Natural killer cell (primary cell): ENCODE measurements at regions not wholly inside any gene's neighbourhood (a gene's known extent, or its start where the extent isn't known, plus 50 kb on each side); places are given as distances from the start of the nearest gene placed in this dataset.

Experiments used
- ATAC-seq, 3 donors: fragments of 150-1000 bp in 2 of 3; fragments of 200-7000 bp in 1 of 3; cut with Tn5 transposase; 1 replicate in 1 of 3; 2 replicates in 2 of 3; pipeline ENCODE4 v1.10.0; 2021; ENCODE audit warnings: mild to moderate bottlenecking in 2 of 3, moderate library complexity in 2 of 3
- DNase-seq, 2 donors: peaks; one replicate each; pipeline versions ENCODE4 v3.0.0 to v3.0.0-alpha.2; 2013 to 2021; ENCODE audit warnings: mixed read lengths in 1 of 2
- H3K27ac ChIP-seq: one replicate; pipeline ENCODE4 v1.5.1; 2013; ENCODE audit warnings: mild to moderate bottlenecking, low read length
- H3K27me3 ChIP-seq: one replicate; pipeline ENCODE4 v1.6.1; 2013; ENCODE audit warnings: low read length; ENCODE audit not compliant: control insufficient read depth, insufficient read depth
- H3K36me3 ChIP-seq: one replicate; pipeline ENCODE4 v1.6.1; 2013; ENCODE audit warnings: low read length; ENCODE audit not compliant: control insufficient read depth, insufficient read depth
- H3K4me1 ChIP-seq: one replicate; pipeline ENCODE4 v1.6.1; 2013; ENCODE audit warnings: low read length; ENCODE audit not compliant: control insufficient read depth, insufficient read depth
- H3K4me3 ChIP-seq: one replicate; pipeline ENCODE4 v1.5.1; 2013; ENCODE audit warnings: low read length
- H3K9me3 ChIP-seq: one replicate; pipeline ENCODE4 v1.6.1; 2013; ENCODE audit warnings: low read length; ENCODE audit not compliant: control insufficient read depth, insufficient read depth
- H3K27ac Mint-ChIP-seq, 2 donors: one replicate each; pipeline ENCODE4 v1.8.0; 2022; ENCODE audit warnings: mild to moderate bottlenecking in 2 of 2, mixed read lengths in 2 of 2, moderate library complexity in 1 of 2
- H3K27me3 Mint-ChIP-seq, 2 donors: one replicate each; pipeline ENCODE4 v1.8.0; 2022; ENCODE audit warnings: low read depth in 2 of 2, mixed read lengths in 2 of 2
- H3K36me3 Mint-ChIP-seq: one replicate; pipeline ENCODE4 v1.8.0; 2022; ENCODE audit warnings: mixed read lengths
- H3K4me1 Mint-ChIP-seq, 2 donors: one replicate each; pipeline ENCODE4 v1.8.0; 2022; ENCODE audit warnings: mixed read lengths in 2 of 2
- H3K4me3 Mint-ChIP-seq: one replicate; pipeline ENCODE4 v1.8.0; 2022; ENCODE audit warnings: mild to moderate bottlenecking, moderate library complexity, mixed read lengths
- H3K9me3 Mint-ChIP-seq, 2 donors: one replicate each; pipeline ENCODE4 v1.8.0; 2022; ENCODE audit warnings: mixed read lengths in 2 of 2
- WGBS: methylation state at CpG from one replicate; pipeline ENCODE4 v1.1.7; 2013; ENCODE audit warnings: missing lambda C conversion rate; ENCODE audit not compliant: insufficient coverage; 5-methylcytosine and 5-hydroxymethylcytosine counted together
- intact Hi-C: fragments of 100-400 bp; cut with micrococcal nuclease; formaldehyde crosslinking; loops from one replicate; pipeline ENCODE4 v1.14.2; 2022
- TF ChIP-seq, protein P1 (sequence below): fragments of 200-600 bp; IDR thresholded peaks from one replicate; pipeline ENCODE4 v1.8.0; 2022; ENCODE audit warnings: antibody characterized with exemption

DNA sequence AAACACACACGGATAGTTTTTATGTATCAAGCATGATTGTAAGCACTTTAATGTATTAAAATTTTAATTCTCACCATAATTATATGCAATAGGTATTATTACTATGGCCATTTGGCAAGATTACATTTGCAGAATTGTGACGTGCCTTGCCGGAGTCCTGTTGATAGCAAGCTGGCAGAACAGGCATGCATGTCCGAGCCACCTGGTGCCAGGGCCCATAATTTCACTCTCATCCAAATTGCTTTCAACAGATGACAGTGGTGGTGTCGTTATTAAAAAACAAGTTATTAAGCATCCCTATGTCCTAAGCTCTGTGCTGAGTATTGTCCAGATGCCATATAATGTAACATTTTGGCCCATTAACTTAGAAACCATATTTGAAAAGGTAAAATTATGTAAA, 374.3 kb downstream of the FOXO1 start:
- no peaks in the 10 kb centered on the region for H3K36me3 Mint-ChIP-seq

DNA sequence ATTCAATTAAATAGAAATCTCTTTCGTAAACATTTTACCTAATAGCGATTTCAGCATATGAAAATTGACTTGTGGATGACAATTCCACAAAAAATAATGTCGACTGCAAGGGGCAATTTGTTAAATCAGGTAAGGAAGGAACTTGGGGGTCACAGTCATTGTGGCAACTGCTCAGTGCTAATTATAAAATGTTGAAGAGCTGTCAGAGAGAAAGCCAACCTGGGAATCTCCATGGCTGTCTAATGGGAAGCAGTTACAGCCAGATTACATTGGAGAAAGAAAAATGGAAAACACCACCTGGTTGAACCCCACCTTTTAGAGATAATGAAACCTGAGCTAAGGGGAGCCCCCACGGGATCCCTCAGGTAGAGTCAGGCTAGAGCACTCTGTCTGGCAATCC, 373.9 kb downstream of the FOXO1 start:
- TF ChIP-seq, protein P1, sequence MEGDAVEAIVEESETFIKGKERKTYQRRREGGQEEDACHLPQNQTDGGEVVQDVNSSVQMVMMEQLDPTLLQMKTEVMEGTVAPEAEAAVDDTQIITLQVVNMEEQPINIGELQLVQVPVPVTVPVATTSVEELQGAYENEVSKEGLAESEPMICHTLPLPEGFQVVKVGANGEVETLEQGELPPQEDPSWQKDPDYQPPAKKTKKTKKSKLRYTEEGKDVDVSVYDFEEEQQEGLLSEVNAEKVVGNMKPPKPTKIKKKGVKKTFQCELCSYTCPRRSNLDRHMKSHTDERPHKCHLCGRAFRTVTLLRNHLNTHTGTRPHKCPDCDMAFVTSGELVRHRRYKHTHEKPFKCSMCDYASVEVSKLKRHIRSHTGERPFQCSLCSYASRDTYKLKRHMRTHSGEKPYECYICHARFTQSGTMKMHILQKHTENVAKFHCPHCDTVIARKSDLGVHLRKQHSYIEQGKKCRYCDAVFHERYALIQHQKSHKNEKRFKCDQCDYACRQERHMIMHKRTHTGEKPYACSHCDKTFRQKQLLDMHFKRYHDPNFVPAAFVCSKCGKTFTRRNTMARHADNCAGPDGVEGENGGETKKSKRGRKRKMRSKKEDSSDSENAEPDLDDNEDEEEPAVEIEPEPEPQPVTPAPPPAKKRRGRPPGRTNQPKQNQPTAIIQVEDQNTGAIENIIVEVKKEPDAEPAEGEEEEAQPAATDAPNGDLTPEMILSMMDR, result no peak
- WGBS, result 83% methylated on average over 4 of the region's 4 CpGs
- peaks cover 0 to 2% of the 10 kb centered on the region in 2 donors for H3K27me3 Mint-ChIP-seq
- Histone ChIP-seq H3K27me3 (no peaks in the 10 kb centered on the region), H3K27ac (no peak overlapping the region), H3K36me3 (no peaks in the 10 kb centered on the region), H3K9me3 (peaks cover 3% of the 10 kb centered on the region), H3K4me3 (no peak overlapping the region), H3K4me1 (no peaks in the 10 kb centered on the region)
- H3K9me3 Mint-ChIP-seq, result no peaks in the 10 kb centered on the region
- no peaks in the 10 kb centered on the region for H3K36me3 Mint-ChIP-seq
- DNase-seq (no peak), ATAC-seq (no peak)
- H3K27ac Mint-ChIP-seq, result no peak overlapping the region
- H3K4me3 Mint-ChIP-seq, result no peak overlapping the region
- intact Hi-C loops, result no loop called here
- no peaks in the 10 kb centered on the region for H3K4me1 Mint-ChIP-seq

More for the DNA sequence above, 374.3 kb downstream of the FOXO1 start:
- DNase-seq, result no peak
- no peaks in the 10 kb centered on the region for H3K4me1 Mint-ChIP-seq
- H3K27ac Mint-ChIP-seq, result no peak overlapping the region
- H3K27me3 ChIP-seq, result no peaks in the 10 kb centered on the region
- H3K9me3 ChIP-seq, result peaks cover 3% of the 10 kb centered on the region
- intact Hi-C loops, result no loop called here
- TF ChIP-seq, protein P1, result no peak
- no peak for ATAC-seq
- H3K4me3 Mint-ChIP-seq, result no peak overlapping the region
- H3K27me3 Mint-ChIP-seq, result peaks cover 0 to 2% of the 10 kb centered on the region in 2 donors
- H3K27ac ChIP-seq, result no peak overlapping the region
- H3K9me3 Mint-ChIP-seq, result no peaks in the 10 kb centered on the region
- WGBS, result 97% methylated on average over 4 of the region's 5 CpGs
- no peak overlapping the region for H3K4me3 ChIP-seq
- no peaks in the 10 kb centered on the region for H3K4me1 ChIP-seq
- H3K36me3 ChIP-seq, result no peaks in the 10 kb centered on the region

DNA sequence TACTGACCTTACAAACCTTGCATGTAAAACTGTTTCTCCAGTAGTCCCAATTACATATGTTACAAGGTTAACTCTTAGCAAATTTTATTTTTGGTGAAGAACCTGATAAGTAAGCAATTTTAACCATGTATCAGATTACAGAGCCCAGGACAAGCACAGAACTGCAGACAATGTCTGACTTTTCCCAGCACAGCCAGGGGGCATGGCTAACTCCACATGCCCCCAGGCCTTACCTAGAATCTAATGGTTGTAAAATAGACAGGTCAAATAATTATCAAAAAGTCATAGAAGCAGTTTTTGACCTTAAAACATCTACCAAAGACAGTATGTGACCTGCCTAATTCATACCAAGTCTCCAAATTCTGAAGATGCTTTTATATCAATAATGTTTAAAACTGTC, 364.1 kb downstream of the FOXO1 start:
- DNase-seq, result no peak
- intact Hi-C loops, result no loop called here
- H3K27ac Mint-ChIP-seq, result no peak overlapping the region
- ATAC-seq, result no peak
- Histone ChIP-seq H3K9me3 (peaks cover 9% of the 10 kb centered on the region), H3K36me3 (no peaks in the 10 kb centered on the region), H3K27me3 (no peaks in the 10 kb centered on the region), H3K4me1 (no peaks in the 10 kb centered on the region), H3K4me3 (no peak overlapping the region), H3K27ac (no peak overlapping the region)
- H3K27me3 Mint-ChIP-seq, result peaks cover 13 to 18% of the 10 kb centered on the region in 2 donors
- H3K4me1 Mint-ChIP-seq, result no peaks in the 10 kb centered on the region
- H3K9me3 Mint-ChIP-seq, result peaks cover 3 to 4% of the 10 kb centered on the region in 2 donors
- TF ChIP-seq, protein P1, result no peak
- peaks cover 15% of the 10 kb centered on the region for H3K36me3 Mint-ChIP-seq
- H3K4me3 Mint-ChIP-seq, result no peak overlapping the region

DNA sequence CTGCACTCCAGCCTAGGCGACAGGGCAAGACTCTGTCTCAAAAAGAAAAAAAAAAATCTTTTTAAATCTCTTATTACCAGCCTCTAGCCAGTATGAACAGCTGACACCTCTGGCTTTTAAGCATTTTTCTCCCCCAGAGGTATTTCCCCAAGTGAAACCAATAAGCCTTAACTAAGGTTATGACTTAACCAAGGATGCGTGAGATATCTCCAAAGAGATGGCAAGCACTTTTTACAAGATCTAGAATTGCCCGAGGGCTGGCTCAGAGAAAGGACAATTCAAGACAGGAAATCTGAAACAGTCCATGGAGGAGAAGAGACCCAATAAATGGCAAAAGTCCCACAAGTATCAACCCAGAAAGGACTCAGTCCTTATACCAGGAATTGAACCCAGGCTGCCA, 362.1 kb downstream of the FOXO1 start:
- Mint-ChIP-seq H3K27me3 (peaks cover 13 to 18% of the 10 kb centered on the region in 2 donors), H3K4me3 (no peak overlapping the region), H3K9me3 (peaks cover 2 to 3% of the 10 kb centered on the region in 2 donors), H3K4me1 (no peaks in the 10 kb centered on the region), H3K27ac (no peak overlapping the region), H3K36me3 (peaks cover 15% of the 10 kb centered on the region)
- H3K27ac ChIP-seq, result no peak overlapping the region
- H3K27me3 ChIP-seq, result no peaks in the 10 kb centered on the region
- TF ChIP-seq, protein P1, result no peak
- H3K36me3 ChIP-seq, result no peaks in the 10 kb centered on the region
- peaks cover 9% of the 10 kb centered on the region for H3K9me3 ChIP-seq
- ATAC-seq (no peak), DNase-seq (no peak)
- WGBS, result 96% methylated on average over 3 of the region's 3 CpGs
- intact Hi-C loops, result no loop called here
- H3K4me3 ChIP-seq, result no peak overlapping the region
- H3K4me1 ChIP-seq, result no peaks in the 10 kb centered on the region
